ENCODE measurements at regions not wholly inside any gene's neighbourhood (a gene's known extent, or its start where the extent isn't known, plus 50 kb on each side); places are given as distances from the start of the nearest gene placed in this dataset.

DNA sequence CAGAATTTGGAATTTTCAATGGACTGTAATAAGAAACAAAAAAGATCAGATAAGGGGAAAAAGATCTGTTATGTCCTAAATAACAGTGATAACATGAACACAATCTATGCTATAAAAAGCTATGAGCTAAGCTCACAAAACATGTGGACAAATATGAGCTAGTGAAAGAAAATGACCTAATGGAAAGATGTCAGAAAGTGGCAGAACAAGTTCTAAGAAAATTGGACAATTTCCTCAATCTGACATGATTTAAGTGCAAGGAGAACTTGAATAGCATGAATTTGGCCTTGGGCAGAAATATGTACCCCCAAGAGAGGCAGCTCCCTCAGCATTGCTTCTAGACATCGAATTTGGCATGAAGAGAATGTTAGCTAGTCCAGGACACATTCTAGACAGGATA is 212.0 kb upstream of the PGR start:
- Histone ChIP-seq H3K9me2 (ENCODE audit: insufficient read depth) (no peaks in the 10 kb centered on the region), H3K4me1 (ENCODE audit: insufficient read depth) (peaks cover 7% of the 10 kb centered on the region; the same call in 1 of the 2 replicates), H3K4me3 (no peak overlapping the region), H3K79me2 (replicated peaks; ENCODE audit: insufficient read depth) (no peaks in the 10 kb centered on the region), H3K4me2 (no peak overlapping the region), H4K20me1 (replicated peaks; ENCODE audit: insufficient read depth) (no peaks in the 10 kb centered on the region), H3K27me3 (ENCODE audit: insufficient read depth) (no peaks in the 10 kb centered on the region), H2AFZ (no peak overlapping the region), H3K36me3 (ENCODE audit: insufficient read depth) (no peaks in the 10 kb centered on the region), H3F3A (replicated peaks; ENCODE audit: low read depth) (no peaks in the 10 kb centered on the region), H3K27ac (ENCODE audit: low read depth) (no peak overlapping the region)
- H3K36me3 Mint-ChIP-seq (ENCODE audit: low read depth), result no peaks in the 10 kb centered on the region
- no peak for DNase-seq (ENCODE audit: low spot score)
- TF ChIP-seq EZH2phosphoT487 (IDR thresholded peaks at IDR 0.05; ENCODE audit: unreplicated experiment) (no peak), CREB1 (CRISPR knock-in tag; IDR thresholded peaks at IDR 0.05; ENCODE audit: low read depth) (no peak), EZH2 (IDR thresholded peaks at IDR 0.05; ENCODE audit: low read depth, unreplicated experiment) (no peak), POLR2AphosphoS5 (IDR thresholded peaks at IDR 0.05; ENCODE audit: low read depth) (no peak), NANOG (IDR thresholded peaks at IDR 0.05; ENCODE audit: borderline replicate concordance) (no peak), JUNB (IDR thresholded peaks at IDR 0.05; ENCODE audit: unreplicated experiment) (no peak)
- TF ChIP-seq, protein P1, sequence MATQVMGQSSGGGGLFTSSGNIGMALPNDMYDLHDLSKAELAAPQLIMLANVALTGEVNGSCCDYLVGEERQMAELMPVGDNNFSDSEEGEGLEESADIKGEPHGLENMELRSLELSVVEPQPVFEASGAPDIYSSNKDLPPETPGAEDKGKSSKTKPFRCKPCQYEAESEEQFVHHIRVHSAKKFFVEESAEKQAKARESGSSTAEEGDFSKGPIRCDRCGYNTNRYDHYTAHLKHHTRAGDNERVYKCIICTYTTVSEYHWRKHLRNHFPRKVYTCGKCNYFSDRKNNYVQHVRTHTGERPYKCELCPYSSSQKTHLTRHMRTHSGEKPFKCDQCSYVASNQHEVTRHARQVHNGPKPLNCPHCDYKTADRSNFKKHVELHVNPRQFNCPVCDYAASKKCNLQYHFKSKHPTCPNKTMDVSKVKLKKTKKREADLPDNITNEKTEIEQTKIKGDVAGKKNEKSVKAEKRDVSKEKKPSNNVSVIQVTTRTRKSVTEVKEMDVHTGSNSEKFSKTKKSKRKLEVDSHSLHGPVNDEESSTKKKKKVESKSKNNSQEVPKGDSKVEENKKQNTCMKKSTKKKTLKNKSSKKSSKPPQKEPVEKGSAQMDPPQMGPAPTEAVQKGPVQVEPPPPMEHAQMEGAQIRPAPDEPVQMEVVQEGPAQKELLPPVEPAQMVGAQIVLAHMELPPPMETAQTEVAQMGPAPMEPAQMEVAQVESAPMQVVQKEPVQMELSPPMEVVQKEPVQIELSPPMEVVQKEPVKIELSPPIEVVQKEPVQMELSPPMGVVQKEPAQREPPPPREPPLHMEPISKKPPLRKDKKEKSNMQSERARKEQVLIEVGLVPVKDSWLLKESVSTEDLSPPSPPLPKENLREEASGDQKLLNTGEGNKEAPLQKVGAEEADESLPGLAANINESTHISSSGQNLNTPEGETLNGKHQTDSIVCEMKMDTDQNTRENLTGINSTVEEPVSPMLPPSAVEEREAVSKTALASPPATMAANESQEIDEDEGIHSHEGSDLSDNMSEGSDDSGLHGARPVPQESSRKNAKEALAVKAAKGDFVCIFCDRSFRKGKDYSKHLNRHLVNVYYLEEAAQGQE (IDR thresholded peaks at IDR 0.05; ENCODE audit: unreplicated experiment), result no peak
- TF ChIP-seq, protein P2, sequence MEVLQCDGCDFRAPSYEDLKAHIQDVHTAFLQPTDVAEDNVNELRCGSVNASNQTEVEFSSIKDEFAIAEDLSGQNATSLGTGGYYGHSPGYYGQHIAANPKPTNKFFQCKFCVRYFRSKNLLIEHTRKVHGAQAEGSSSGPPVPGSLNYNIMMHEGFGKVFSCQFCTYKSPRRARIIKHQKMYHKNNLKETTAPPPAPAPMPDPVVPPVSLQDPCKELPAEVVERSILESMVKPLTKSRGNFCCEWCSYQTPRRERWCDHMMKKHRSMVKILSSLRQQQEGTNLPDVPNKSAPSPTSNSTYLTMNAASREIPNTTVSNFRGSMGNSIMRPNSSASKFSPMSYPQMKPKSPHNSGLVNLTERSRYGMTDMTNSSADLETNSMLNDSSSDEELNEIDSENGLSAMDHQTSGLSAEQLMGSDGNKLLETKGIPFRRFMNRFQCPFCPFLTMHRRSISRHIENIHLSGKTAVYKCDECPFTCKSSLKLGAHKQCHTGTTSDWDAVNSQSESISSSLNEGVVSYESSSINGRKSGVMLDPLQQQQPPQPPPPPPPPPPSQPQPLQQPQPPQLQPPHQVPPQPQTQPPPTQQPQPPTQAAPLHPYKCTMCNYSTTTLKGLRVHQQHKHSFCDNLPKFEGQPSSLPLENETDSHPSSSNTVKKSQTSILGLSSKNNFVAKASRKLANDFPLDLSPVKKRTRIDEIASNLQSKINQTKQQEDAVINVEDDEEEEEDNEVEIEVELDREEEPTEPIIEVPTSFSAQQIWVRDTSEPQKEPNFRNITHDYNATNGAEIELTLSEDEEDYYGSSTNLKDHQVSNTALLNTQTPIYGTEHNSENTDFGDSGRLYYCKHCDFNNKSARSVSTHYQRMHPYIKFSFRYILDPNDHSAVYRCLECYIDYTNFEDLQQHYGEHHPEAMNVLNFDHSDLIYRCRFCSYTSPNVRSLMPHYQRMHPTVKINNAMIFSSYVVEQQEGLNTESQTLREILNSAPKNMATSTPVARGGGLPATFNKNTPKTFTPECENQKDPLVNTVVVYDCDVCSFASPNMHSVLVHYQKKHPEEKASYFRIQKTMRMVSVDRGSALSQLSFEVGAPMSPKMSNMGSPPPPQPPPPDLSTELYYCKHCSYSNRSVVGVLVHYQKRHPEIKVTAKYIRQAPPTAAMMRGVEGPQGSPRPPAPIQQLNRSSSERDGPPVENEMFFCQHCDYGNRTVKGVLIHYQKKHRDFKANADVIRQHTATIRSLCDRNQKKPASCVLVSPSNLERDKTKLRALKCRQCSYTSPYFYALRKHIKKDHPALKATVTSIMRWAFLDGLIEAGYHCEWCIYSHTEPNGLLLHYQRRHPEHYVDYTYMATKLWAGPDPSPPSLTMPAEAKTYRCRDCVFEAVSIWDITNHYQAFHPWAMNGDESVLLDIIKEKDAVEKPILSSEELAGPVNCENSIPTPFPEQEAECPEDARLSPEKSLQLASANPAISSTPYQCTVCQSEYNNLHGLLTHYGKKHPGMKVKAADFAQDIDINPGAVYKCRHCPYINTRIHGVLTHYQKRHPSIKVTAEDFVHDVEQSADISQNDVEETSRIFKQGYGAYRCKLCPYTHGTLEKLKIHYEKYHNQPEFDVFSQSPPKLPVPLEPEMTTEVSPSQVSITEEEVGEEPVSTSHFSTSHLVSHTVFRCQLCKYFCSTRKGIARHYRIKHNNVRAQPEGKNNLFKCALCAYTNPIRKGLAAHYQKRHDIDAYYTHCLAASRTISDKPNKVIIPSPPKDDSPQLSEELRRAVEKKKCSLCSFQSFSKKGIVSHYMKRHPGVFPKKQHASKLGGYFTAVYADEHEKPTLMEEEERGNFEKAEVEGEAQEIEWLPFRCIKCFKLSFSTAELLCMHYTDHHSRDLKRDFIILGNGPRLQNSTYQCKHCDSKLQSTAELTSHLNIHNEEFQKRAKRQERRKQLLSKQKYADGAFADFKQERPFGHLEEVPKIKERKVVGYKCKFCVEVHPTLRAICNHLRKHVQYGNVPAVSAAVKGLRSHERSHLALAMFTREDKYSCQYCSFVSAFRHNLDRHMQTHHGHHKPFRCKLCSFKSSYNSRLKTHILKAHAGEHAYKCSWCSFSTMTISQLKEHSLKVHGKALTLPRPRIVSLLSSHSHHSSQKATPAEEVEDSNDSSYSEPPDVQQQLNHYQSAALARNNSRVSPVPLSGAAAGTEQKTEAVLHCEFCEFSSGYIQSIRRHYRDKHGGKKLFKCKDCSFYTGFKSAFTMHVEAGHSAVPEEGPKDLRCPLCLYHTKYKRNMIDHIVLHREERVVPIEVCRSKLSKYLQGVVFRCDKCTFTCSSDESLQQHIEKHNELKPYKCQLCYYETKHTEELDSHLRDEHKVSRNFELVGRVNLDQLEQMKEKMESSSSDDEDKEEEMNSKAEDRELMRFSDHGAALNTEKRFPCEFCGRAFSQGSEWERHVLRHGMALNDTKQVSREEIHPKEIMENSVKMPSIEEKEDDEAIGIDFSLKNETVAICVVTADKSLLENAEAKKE (CRISPR knock-in tag; IDR thresholded peaks at IDR 0.05), result no peak
- TF ChIP-seq, protein P3, sequence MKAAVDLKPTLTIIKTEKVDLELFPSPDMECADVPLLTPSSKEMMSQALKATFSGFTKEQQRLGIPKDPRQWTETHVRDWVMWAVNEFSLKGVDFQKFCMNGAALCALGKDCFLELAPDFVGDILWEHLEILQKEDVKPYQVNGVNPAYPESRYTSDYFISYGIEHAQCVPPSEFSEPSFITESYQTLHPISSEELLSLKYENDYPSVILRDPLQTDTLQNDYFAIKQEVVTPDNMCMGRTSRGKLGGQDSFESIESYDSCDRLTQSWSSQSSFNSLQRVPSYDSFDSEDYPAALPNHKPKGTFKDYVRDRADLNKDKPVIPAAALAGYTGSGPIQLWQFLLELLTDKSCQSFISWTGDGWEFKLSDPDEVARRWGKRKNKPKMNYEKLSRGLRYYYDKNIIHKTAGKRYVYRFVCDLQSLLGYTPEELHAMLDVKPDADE (IDR thresholded peaks at IDR 0.05), result no peak
- TF ChIP-seq, protein P4, sequence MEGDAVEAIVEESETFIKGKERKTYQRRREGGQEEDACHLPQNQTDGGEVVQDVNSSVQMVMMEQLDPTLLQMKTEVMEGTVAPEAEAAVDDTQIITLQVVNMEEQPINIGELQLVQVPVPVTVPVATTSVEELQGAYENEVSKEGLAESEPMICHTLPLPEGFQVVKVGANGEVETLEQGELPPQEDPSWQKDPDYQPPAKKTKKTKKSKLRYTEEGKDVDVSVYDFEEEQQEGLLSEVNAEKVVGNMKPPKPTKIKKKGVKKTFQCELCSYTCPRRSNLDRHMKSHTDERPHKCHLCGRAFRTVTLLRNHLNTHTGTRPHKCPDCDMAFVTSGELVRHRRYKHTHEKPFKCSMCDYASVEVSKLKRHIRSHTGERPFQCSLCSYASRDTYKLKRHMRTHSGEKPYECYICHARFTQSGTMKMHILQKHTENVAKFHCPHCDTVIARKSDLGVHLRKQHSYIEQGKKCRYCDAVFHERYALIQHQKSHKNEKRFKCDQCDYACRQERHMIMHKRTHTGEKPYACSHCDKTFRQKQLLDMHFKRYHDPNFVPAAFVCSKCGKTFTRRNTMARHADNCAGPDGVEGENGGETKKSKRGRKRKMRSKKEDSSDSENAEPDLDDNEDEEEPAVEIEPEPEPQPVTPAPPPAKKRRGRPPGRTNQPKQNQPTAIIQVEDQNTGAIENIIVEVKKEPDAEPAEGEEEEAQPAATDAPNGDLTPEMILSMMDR (conservative IDR thresholded peaks at IDR 0.05; ENCODE audit: low read depth in 2 of 2), result no peak
- no peaks in the 10 kb centered on the region for H3K9me3 Mint-ChIP-seq
- H3K27ac Mint-ChIP-seq, result no peak overlapping the region
- H3K4me1 Mint-ChIP-seq, result peaks cover 11% of the 10 kb centered on the region
- H3K27me3 Mint-ChIP-seq (ENCODE audit: insufficient read depth, low read depth, poor library complexity), result peaks cover 4% of the 10 kb centered on the region
- ATAC-seq, result no peak
- no peak overlapping the region for H3K4me3 Mint-ChIP-seq

All from GM23338 (cell line).